T-helper 2 cell (primary cell): ENCODE measurements at regions not wholly inside any gene's neighbourhood (a gene's known extent, or its start where the extent isn't known, plus 50 kb on each side); places are given as distances from the start of the nearest gene placed in this dataset.
"Not testable (repeated sequence)": the region's sequence is repeated elsewhere in the genome, so short reads cannot be mapped to it uniquely, and the experiment has no call there.

Source experiments
- DNase-seq, 5 experiments: peaks; one replicate each; pipeline versions ENCODE4 v3.0.0 to v3.0.0-alpha.2; 2012 to 2022

DNA sequence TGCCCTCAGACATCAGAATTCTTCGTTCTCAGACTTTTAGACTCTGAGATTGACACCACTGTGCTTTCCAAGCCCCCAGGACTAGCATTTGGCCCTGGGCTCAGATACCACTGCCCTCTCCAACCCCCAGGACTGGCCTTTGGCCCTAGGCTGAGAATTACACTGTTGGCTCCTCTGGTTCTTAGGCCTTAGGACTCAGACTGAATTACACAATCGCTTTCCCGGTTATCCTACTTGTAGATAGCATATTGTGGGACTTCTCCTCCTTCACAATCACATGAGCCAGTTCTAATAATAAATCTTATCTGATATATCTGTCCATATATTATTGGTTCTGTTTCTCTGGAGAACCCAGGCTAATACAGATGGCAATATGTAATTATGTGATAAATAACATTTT lies 1725.5 kb downstream of the GRIK2 start:
- no peak for DNase-seq

DNA sequence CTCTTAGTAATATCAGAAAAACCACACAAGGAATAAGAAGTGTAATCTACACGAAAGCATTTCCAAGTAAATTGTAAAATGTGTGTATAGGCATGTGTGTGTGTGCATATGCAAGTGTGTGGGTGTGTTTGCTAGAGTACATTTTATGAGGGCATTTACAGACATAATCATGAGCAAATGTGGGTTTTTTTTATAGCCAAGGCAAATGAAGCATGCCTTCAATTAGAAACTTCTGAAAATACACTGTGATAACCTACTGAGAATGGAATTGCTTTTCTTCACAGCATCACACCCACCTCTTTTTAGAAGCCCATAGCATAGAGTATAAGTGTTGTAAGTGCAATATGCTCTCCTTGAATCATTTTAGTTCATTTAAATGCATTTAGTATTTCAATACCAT lies 1721.1 kb downstream of the GRIK2 start:
- no peak for DNase-seq

DNA sequence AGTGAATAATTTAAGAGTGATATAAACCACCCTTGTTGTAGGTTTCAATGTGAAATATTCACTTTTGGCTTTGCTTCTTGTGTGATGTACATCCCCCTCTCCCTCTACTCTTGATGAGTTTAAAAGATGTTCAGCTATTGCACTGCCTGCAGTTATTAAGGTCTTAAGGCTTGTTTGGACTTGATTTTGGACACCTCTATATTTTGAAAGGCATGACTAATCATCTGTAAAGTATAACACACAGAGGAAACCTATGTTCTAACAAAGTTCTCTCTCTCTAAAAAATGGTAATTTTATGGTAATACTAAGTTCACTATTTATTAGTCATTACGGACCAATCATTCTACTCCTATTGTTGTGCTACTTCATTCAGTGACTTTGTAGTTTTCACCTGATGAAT lies 1719.9 kb downstream of the GRIK2 start:
- DNase-seq, result no peak

DNA sequence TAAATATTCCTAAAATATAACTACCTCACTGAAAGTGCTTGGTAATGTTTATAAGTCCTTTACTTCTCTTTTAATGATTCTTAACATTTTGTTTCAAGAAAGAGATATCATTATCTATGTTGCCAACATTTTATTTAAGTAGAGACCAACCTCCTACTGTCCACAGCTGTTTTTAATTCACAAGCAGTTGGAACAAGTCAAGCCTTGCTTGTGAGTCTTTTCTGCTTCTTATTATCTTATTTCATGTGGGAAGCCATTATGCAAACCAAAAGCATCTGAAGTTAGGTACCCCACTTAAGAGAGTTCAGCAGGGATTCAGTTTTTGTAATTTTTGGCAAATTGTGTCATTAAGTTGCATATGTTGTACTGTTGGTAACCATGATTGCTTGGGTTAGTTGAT lies 1714.5 kb downstream of the GRIK2 start:
- no peak for DNase-seq

DNA sequence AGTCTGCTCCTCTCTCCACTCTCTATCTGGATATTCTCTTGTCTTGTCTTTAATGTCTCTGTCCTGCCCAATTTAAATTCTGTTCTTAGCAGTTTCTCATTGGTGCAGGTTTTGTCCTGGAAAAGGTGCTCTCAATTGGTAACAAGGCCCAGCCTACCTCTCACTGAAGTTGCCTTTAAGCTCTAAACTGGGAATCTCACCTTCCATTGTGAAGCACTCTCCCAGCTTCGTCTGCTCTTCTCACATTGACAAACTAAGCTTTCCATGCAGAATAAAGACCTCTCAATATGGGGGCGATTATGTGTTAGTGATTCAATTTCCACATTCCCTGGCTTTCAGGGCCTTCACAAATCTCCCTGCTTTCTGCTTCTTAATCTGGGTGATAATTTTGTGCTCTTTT lies 1712.2 kb downstream of the GRIK2 start:
- DNase-seq, result no peak

DNA sequence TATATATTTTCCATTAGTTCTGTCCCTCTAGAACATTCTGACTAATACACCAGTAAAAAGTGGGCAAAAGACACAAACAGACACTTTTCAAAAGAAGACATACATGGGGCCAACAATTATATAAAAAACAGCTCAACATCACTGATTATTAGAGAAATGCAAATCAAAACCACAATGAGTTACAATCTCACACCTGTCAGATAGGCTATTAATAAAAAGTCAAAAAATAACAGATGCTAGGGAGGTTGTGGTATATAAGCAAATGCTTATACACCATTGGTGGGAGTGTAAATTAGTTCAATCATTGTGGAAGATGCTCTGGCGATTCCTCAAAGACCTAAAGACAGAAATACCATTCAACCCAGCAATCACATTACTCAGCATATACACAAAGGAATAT lies 1707.8 kb downstream of the GRIK2 start:
- DNase-seq, result no peak

DNA sequence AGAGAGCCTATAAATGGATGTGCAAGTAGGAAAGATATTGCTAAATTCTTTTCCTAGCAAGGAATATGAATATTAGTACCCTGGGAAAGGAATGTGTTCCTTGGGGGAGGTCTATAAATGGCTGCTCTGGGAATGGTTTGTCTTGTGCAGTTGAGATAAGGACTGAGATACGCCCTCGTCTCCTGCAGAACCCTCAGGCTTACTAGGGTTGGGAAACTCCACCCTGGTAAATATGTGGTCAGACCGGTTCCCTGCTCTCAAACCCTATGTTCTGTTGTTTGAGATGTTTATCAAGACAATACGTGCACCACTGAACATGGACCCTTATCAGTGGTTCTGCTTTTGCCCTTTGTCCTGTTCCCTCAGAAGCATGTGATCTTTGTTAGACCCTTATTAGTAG lies 1698.9 kb downstream of the GRIK2 start:
- not testable (repeated sequence) for DNase-seq

DNA sequence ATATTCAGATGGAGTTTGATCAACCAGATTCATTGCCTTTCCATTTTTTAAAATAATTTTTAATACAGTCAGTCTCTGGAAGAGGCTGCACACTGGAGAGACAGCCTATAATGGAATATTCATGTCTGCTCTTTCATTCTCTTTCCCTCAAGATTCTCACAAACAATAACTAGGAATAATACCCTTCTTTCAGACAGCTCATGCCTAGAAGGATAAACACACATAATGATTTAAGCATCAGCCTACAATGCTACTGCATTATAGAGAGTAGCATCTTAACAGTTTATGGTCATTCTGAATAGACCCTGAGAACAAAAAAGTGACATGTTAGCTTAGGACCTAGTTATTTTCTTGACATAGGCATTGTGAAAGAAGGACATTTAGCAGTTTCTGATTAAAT lies 1692.3 kb downstream of the GRIK2 start:
- no peak for DNase-seq

DNA sequence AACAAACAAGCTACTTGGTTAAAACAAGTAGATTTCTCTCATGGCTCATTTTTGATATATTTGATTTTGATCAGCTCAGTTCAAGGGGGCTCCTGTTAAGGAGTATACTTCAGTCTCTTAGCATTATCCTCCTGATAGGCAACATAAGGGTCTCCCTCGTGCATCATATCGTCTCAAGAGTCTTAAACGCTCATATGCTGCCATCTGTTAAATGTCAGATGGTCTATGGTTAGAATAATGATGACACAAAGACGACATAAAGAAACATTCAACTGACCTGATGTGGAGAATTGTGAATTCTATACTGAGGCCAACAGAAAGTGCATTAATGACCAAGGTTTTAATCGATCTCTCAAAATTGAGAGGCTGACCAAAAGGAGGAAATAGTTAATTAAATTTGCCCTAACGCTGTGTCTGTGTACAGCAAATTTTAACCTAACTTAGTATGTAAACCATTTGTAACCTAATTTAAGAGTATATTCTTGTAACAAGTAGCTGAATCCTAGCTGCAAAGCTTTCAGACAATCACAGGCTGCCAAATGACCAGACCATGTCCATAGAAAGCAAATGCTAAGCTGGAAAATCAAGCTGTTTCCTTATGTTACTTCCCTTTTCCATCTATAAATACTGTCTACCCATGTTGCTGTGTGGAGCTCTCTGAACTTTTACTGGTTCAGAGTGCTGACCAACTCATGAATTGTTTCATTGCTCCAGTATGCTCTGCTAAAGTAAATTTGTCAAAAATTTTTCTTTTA lies 1688.5 kb downstream of the GRIK2 start:
- no peak for DNase-seq

DNA sequence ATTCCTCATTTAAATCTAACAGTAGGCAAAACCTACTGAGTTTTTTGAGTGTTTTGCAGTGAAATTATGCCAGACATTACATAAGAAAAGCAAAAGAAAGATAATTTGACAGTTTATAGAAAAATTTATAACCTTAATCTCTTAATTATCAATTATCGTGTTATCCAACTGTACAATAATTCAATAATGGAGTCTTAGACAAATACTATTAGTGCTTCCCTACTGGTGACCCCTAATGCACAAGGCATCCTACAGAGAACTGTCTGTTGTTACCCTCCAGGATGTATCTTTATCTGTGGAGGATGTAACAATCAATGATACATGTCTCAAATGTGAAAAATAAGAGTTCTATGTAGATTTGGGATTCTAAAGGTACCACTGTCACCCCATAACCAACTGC lies 1687.6 kb downstream of the GRIK2 start:
- no peak for DNase-seq

DNA sequence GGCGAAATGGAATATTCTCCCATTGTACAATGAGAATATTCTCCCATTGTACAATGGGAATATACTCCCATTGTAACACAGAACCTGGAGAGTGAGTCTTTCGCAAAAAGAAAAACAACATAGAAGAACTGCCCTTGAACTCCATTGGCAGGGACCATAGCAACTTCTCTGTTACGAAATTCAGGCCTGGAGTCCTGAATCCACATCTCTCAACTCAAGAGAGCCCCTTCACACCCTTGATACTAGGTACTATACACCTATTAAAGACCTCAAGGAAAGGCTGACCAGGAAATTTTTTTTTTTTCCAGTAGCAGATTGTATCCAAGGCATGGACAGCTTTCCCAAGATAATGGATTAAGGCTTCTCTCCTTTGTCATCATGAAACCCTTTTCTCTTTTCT lies 1687.0 kb downstream of the GRIK2 start:
- DNase-seq, result no peak

DNA sequence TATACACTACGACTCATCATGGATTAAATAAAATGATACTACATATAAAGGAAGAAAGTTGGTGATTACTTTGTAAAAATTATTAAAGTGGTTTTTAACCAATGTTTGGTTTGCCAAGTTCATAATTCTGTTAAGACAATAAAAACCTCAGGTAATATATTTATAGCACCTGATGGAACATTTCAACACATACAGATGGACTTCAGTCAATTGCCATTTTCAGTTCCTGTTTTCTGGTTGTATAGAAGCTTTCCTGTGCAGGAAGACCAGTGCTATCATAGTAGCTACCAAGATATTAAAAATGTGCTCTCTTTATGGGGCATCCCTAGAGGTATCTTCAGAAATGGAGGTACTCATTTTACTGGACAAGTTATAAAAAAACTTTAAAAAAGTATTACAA lies 1686.4 kb downstream of the GRIK2 start:
- no peak for DNase-seq

DNA sequence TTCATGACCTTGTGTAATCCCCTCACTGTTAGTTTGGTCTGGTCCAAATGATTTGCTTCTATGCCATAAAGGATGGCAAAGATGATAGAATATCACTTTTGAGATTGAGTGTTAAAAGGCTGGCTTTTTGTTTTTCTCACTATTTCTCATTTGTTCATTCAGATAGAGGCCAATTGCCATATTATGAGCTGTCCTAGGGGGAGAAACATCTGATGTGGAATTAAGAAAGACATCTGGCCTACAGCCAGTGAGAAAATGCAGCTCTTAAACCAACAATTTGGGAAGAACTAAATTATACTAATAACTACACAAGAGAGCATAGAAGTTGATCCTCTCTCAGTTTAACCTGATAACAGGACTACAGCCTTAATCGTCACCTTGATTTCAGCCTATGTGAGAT lies 1668.6 kb downstream of the GRIK2 start:
- DNase-seq, result no peak

DNA sequence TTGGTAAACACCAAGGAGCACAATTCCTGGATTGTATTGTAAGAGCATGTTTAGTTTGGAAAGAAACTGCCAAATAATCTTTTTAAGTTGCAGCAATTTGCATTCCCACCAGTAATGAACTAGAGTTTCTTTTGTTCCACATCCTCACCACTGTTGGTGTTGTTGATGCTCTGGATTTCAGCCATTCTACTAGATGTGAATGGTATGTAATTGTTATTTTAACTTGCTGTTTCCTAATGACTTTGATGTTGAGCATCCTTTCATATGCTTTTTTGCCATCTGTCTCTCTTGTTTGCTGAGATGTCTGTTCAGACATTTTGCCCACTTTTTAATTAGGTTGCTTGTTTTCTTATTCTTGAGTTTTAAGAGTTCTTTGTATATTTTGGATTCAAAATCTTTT lies 1654.1 kb downstream of the GRIK2 start:
- DNase-seq, result no peak

DNA sequence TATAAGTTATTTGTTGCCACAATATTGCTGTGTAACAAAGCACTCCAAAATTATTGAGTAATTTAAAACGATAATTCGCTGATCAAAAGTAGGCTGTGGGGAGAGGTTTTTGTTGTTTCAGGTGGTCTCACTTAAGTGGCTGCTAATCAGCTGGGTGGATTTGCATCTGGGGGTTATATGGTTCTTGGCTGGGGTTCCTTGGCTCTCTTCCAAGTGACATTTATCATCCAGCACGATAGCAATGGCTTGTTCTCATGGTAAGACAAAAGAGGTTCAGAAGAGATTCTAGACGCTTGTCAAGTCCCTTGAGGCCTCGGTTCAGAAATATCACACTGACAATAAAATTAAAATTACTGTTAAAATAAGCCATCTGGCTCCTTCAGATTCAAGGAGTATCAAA lies 1648.8 kb downstream of the GRIK2 start:
- no peak for DNase-seq

DNA sequence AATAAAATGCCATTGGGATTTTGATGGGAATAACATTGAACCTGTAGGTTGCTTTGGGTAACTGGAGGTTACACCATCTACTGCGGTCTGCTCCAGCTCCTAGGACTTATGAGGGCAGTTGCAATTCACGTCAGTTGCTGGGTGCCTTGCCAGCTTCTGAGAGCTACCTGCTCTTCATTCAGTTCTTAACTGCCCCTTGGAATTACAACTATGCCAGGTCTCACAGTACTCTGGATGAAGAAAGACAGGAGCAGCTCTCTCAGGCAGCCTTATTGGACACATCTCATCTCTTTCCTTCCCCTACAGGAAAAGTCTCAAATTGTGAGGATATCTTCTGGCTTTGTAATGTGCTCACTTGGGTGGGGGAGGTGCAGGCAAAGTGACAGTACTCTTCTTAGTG lies 1643.3 kb downstream of the GRIK2 start:
- DNase-seq, result no peak

DNA sequence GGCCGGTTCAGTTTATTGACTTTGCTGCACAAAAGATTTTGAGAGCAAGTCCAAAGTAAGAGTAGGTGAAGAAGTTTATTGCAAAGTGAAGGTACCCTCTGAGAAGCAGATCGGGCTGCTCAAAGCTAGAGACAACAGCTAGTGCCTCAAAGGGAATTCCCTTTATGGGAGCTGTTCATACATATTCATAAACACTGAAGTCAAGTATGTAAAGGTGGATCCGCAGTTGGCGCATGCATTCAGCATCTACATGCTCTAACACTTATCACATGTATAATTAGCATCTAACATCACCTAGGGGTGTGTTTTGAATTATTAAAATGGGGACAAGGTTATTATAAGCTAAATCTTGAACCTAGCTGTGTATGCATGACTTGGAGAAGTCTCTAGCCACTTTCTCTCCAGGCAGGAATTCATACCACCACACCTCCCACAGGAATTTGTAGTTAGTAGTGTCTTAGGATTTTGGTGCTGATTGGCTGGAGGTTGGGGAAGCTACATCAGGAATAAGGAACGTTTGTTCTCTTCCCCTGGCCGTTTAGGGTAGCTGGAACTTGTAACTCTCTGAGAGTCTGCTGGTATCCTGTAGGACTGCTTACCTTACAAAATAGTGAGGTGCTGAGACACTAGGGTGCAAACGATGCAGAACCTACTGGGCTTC lies 1633.9 kb downstream of the GRIK2 start:
- DNase-seq, result no peak

DNA sequence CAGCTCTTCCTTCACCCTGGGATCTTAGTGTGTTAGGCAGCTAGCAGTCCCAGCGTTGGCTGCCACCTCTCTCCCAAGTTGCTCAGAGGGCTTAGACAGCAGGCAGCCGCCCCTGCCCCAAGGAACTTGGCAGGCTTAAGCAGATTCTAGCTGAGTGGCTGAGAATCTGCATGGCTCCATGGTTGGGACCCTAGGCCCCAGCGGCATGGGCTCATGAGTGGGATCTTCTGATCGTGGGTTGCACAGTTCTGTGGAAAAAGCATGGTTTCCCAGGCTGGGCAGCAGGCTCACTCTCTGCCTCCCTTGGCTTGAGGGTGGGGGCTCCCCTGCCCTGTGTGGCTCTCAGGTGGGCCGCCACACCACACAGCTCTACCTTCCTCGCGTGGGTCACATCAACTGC lies 1624.9 kb downstream of the GRIK2 start:
- no peak for DNase-seq

DNA sequence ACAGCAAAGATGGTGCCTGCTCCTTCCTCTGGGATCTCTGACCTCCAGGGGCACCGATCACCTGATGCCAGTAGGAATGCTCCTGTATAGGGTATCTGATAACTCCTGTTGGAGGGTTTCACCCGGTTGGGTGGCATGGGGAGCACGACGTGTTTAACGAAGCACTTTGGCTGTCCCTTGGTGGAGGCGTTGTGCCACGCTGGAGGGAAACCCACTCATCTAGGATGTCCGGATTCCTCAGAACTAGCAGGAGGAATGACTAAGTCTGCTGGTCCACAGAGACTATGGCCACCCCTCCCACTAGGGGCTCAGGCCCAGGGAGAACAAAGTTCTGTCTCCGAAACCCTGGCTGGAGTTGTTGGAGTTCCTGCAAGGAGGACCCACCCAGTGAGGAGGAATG lies 1624.4 kb downstream of the GRIK2 start:
- DNase-seq, result no peak

DNA sequence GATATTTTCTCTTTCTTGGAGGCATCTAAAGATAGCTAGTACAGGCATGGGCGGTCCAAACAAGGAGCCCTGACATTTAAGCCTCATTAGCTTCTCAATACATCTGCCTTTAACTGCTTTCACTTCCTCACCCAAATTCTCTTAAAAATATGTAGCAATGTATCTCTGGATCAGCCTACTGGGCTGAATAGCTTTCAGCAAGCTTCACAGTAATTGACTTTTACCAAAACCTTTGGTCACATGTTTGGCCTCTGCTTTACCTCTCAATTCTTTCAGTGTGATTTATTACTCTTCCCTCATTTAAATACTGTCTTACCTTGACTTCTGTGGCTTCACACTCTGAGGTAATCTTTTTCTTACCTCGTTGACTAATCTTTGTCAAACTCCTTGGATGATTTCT lies 1618.1 kb downstream of the GRIK2 start:
- DNase-seq, result no peak

DNA sequence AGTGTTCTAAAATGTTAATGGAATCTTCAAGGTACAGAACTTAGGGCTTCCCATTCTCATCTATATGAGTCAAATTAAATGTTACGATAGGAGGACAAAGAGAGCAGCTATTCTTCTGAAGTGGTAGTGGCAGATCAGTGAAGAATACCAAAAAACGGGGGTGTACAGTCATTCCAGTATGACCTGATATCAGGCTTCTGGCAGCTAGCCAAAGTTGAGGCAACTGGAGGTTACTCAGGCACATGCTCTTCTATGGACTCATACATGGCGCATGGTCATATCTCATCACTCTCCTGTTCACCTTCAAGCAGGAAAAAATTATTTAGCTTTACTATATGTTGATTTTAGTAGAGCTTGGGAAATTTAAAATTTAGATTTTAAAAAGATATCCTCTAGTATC lies 1608.8 kb downstream of the GRIK2 start:
- peak in 1 of 5 experiments; percentile 14 for DNase-seq

DNA sequence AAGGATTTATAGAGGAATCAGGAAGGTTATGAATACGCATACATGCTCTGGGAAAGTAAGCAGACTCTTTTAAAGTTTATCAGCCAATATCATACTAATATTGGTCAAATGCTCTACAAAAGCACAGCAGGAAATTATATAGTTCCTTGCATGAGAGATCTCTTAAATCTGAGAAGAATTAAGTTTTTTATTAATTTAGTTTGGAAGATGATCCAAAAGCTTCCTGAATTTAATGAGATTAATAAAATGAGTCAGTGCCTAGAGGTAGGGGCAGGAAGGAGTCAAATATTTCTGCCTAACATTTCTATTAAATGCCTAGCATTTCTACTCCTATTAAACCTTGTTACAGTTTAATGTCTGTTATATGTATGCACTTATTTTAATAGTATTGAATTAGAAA lies 1608.2 kb downstream of the GRIK2 start:
- DNase-seq, result no peak

DNA sequence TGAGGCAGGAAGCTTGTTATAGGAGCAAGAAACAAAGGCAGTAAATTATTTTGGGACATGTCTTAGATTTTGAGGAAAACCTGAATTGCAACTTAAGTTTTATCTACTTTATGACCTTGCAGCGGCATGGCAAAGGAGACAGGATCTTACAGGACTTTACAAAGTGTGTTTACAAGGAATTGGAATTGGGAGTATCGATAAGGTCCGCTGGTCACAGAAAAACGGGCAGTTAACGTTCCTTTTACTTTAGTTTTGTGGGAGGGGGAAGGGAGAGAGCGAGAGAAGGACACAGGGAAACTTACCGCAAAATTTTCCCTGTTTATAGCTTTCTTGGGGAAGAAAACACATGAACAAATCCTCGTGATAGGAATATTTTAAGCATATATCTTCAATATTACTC lies 1607.2 kb downstream of the GRIK2 start:
- no peak for DNase-seq

DNA sequence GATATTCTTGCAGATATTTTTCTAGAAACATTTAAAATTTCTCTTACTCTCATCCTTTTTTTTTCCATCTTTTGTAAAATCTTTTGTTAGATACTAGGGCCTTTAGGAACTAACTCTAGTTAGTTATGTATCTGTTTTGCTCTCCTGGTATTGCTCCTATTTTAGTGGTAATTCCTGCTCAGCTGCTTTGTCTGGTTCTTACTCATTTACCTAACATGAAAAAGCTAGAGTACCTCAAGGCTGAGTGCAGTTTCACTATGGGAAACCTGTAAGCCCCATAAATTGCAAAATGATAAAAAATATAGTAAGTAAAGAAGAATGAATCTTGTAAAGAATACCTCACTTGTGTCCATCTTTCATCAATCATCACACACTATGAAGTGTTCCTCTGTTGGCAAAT lies 1602.0 kb downstream of the GRIK2 start:
- DNase-seq, result no peak

DNA sequence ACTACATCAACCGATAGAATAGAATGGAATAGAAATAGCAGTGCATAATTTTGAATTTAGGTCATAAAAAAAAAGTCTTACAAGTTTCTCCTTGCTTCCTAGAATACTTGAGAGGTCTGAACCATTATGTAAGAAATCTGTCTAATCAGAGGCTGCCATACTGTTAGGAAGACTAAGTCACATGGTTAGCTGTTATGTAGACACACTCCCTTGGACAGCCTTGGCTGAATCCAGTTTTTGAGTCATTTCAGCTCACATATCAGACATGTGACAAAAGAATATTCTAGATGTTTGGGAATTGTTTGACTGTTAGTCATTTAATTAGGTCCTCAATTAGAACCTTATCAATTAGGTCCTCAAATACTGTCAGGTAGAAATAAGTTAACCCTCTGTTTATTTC lies 1601.4 kb downstream of the GRIK2 start:
- DNase-seq, result no peak
